NCI-H526 treated with DMSO at 0.1 percent for 48 hours (cell line): ENCODE measurements at regions not wholly inside any gene's neighbourhood (a gene's known extent, or its start where the extent isn't known, plus 50 kb on each side); places are given as distances from the start of the nearest gene placed in this dataset.
"Not testable (repeated sequence)": the region's sequence is repeated elsewhere in the genome, so short reads cannot be mapped to it uniquely, and the experiment has no call there.

Experiments used
- DNase-seq: peaks from one replicate; lab custom pipeline; 2025; lab: John Stamatoyannopoulos, UW

- DNase-seq, result no peak
These were observed 459.0 kb upstream of the ST8SIA4 start for GRCh38 chr5:101362067-101362466.

- DNase-seq, result no peak
These were observed 443.8 kb upstream of the ST8SIA4 start for GRCh38 chr5:101346906-101347305.

DNA sequence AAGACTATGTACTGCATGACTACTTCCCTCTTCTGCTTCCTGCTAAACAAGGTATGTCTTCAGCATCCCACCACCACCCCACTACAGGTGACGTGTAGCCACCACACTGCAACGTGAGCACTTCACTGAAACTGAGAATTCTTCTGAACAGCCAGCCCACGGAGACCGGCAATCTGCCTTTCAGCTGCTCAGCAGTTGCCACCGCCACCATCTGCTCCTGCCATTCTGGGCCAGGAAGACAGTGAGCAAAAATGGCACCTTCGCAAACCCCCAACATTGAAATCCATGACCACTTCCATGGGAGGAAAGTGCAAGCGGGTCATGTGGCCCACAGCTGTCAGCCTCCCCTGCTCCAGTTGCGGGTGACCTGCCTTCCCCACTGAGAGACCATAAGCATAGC, 443.4 kb upstream of the ST8SIA4 start:
- no peak for DNase-seq

DNA sequence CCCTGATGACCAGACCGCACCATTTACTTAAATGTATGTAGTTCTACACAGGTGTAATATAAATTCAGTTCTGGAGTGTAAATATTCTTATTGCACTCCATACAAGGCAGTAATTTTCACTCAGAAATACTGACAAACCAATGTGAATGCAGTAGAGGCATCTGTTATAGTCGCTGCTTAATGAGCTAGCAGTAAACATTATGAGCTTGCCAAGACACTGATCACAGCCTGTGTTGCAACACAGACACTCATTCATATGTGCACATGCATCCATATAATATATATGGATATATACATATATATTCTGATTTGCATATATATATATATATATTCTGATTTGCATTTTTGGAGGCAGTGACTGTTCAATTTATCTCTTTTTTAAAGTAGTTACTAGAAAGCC, 435.1 kb upstream of the ST8SIA4 start:
- DNase-seq, result no peak

DNA sequence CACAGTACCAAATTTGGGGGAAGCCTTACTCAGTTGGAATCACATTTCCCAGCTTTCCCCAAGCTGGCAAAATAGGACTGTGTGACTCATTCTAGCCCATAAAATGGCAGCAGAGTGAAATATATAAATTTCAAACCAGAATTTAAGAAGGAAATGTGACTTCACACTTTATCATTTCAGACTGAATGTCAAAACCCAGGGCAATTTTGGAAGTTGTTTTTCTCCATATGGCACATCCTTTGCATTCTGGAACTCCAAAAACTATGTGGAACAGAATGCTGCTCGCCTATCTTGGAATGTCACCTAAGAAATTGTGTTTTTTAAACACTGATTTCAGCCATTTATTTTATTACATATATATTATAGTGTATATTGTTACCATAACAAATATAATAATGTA, 424.7 kb upstream of the ST8SIA4 start:
- DNase-seq, result no peak

DNA sequence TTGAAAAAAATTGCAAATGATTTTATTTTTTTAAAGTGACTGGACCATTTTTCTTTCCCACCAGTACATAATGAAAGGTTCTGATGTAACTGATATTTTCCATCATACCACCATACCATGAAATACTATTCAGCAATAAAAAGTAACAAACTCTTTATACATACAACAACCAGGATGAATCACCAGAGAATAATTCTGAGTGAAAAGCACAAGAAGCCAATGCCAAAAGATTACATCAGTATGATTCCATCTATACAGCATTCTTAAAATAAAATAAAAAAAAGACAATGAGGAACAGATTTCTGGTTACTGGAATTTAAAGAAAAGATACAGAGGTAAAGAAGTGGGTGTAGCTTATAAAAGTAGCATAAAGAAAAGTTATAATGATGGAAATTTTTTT, 423.7 kb upstream of the ST8SIA4 start:
- DNase-seq, result no peak

DNA sequence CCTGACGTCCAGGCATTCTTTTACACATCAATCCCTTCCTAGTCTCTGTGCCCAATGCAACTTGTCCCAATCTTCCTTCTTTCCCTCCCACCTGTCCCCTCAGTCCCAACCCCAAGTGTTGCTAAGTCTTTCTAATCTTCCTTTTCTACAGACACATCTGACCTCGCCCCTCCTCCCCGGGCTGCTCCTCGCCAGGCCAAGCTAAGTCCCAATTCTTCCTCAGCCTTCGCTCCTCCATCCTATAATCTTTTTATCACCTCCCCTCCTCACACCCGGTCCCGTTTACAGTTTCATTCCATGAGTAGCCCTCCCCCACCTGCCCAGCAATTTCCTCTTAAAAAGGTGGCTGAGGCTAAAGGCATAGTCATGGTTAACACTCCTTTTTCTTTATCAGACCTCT, 413.3 kb upstream of the ST8SIA4 start:
- not testable (repeated sequence) for DNase-seq

DNA sequence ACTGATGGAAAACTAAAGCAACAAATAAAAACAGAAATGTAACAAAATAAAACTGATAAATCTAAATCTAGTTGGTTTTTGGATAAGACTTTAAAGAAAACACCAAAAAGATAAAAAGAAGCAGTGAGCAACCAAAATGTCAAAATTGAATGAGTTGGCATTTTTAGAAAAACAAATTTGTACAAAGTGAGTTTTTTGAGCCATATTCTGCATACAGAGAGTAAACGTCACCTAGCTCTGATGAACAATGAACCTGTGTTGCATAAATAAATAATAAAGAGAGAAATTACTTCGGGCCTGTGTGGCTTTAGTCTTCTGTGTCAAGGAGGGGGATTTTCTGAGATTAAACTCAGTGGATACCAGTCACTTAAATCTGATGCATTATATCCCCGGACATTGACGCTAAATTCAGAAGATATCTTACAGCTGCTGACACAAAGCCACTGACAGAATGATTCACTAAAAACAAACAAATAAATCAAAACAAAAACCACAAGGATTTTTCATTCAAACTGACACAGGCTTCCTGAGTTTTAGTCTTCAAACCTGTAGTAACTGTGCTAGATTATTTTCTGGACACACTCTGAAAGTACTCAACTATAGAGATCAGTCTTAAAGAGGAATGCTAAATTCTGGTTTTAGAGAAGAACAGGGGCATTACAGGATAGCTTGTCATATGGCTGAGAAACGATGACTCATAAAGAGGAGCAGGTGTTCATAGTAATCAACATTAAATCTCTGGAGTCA, 403.5 kb upstream of the ST8SIA4 start:
- no peak for DNase-seq

- DNase-seq, result no peak
These were observed 393.4 kb upstream of the ST8SIA4 start for GRCh38 chr5:101296477-101296876.

DNA sequence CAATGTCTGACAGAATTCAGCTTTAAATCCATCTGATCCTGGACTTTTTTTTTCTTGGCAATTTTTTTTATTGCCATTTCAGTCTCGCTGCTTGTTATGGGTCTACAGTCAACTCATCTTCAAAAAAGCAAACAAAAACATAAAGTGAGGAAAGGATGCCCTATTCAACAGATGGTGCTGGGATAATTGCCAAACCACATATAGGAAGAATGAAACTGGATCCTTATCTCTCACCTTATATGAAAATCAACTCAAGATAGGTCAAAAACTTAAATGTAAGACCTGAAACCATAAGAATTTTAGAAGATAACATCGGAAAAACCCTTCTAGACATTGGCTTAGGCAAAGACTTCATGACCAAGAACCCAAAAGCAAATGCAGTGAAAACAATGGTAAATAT, 389.1 kb upstream of the ST8SIA4 start:
- no peak for DNase-seq

DNA sequence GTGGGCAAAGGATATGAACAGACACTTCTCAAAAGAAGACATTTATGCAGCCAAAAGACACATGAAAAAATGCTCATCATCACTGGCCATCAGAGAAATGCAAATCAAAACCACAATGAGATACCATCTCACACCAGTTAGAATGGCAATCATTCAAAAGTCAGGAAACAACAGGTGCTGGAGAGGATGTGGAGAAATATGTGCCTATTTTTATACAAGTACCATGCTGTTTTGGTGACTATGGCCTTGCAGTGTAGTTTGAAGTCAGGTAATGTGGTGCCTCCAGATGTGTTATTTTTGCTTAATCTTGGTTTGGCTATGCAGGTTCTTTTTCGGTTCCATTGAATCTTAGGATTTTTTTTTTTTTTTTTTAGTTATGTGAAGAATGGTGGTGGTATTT, 387.7 kb upstream of the ST8SIA4 start:
- DNase-seq, result not testable (repeated sequence)

- DNase-seq, result no peak
These were observed 385.6 kb upstream of the ST8SIA4 start for GRCh38 chr5:101288633-101289032.

GRCh38 chr5:101284736-101285375, 381.8 kb upstream of the ST8SIA4 start:
- no peak for DNase-seq

DNA sequence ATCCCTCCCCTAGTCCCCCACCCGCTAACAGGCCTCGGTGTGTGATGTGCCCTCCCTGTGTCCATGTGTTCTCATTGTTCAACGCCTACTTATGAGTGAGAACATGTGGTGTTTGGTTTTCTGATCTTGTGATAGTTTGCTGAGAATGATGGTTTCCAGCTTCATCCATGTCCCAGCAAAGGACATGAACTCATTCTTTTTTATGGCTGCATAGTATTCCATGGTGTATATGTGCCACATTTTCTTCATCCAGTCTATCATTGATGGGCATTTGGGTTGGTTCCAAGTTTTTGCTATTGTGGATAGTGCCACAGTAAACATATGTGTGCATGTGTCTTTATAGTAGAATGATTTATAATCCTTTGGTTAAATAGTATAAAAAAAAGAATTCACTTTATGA, 380.9 kb upstream of the ST8SIA4 start:
- DNase-seq, result not testable (repeated sequence)

DNA sequence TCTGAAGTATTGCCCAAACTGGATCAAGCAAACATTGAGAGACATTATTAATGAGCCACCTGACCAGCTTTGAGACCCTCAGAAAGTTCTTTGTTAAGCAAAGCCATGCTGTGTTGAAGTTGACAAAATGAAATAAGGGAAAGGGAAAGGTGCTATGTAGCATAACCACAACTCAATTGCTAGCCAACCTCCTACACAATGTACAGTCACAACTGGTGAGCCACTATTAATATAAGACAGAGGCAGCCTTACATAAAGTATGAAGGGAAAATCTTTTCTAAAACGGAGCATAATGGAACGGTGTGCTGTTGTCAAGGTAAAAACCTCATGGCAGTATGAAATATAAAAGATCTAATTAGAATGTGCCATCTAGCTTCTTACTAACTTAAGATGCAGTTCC, 375.8 kb upstream of the ST8SIA4 start:
- DNase-seq, result no peak

DNA sequence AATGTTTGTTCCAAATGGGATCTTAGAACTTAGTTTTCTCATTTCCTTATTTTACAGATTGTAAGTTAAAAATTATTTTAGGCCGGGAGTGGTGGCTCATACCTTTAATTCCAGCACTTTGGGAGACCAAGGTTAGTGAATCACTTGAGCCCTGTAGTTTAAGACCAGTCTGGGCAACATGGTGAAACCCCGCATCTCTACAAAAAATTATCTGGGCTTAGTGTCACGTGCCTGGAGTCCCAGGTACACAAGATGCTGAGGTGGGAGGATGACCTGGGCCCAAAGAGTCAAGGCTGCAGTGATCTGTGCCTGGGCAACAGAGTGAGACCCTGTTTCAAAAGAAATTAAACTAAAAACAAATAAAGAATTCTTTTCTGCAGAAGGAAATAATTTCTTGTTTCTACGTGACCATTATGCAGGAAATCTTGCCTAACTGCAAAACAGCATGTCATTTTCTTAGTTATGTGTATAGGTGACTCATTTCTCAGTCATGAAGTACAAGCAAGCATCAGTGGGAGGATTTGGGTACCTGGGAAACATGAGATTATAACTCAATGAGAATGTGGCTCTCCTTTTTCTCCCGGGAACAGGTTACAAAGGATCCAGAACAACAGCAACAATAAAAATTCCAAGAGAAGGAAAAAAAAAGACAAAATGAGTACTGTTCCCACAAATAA, 375.1 kb upstream of the ST8SIA4 start:
- no peak for DNase-seq

DNA sequence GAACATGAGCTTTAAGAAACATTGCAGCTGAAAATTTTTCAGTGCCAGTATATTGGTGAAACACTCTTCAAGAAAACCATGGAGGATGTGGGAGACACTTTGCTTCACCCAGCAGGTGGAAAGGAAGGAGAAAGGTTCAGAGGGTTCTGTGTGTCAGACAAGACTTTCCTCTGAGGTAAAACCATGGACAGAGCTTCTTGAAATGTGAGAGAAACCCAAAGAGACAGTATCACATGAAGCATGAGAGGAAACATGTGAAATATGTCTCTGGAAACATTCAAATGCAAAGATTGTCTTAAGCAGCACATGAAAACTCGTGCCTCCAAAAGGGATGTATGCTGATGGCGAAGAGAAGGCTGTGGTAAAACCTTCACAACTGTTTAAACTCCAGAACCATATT, 368.9 kb upstream of the ST8SIA4 start:
- DNase-seq, result no peak

GRCh38 chr5:101271416-101271815, 368.3 kb upstream of the ST8SIA4 start:
- DNase-seq, result no peak

- no peak for DNase-seq
These were observed 357.8 kb upstream of the ST8SIA4 start for GRCh38 chr5:101260857-101261256.

- DNase-seq, result no peak
These were observed 350.0 kb upstream of the ST8SIA4 start for GRCh38 chr5:101253096-101253495.

DNA sequence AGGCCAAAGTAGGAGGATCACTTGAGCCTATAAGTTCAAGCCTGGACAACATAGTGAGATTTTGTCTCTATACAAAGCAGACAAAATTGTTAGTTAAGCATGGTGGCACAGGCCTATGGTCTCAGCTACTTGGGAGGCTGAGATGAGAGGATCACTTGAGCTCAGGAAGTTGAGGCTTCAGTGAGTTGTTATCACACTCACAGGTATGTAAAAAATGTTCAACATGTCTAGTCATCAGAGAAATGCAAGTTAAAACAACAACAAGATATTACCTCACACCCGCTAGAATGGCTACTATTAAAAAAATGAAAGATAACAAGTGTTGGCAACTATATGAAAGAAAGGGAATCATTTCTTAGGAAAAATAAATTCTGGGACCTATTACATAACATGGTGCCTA, 341.5 kb upstream of the ST8SIA4 start:
- no peak for DNase-seq

DNA sequence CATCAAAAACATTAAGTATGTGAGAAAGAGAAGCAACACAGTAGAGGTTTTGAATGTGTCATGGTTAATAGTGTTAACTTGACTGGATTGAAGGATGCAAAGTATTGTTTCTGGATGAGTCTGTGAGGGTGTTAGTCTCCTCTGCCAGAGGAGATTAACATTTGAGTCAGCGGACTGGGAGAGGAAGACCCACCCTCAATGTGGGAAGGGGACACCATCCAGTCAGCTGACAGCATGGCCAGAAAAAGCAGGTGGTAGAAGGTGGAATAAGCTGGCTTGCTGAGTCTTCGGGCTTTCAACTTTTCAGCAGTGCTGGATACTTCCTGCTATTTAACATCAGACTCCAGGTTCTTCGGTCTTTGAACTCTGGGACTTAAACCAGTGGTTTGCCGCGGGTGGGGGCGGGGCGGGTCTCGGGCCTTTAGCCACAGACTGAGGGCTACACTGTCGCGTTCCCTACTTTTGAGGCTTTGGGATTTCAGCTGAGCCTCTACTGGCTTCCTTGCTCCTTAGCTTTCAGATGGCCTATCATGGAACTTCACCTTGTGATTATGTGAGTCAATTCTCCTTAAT, 309.9 kb upstream of the ST8SIA4 start:
- DNase-seq, result no peak

DNA sequence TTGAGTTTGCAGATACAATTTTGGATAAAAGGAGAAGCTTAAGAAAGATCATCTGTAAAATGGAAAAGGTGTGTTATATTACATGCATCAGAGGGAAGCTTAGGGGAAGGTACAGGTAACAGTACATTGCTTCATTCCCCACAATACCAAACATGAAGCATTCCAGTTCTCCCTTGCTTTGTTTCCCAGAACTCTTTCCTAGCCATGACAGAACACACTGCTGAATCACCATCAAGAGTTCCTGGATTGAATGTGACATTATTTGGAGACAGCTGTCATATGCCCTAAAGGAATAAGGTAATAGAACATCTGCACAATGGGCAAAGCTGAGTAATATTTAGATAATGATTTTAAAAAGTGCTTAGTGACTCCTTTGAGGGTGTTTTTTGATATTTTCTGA, 303.5 kb upstream of the ST8SIA4 start:
- no peak for DNase-seq
